GM12875 (cell line): ENCODE measurements at regions not wholly inside any gene's neighbourhood (a gene's known extent, or its start where the extent isn't known, plus 50 kb on each side); places are given as distances from the start of the nearest gene placed in this dataset.

Experiments used
- H3K4me3 ChIP-seq: one replicate; pipeline ENCODE4 v1.5.1; 2011; ENCODE audit warnings: low read depth, low read length, control low read depth
- CTCF ChIP-seq: IDR thresholded peaks from 2 replicates; pipeline ENCODE4 v1.5.1; 2011; ENCODE audit warnings: low read depth, mild to moderate bottlenecking, control low read depth, inconsistent platforms, low read length, moderate library complexity, borderline replicate concordance; ENCODE audit not compliant: insufficient read depth

- H3K4me3 ChIP-seq: no peak overlapping the region
Measured at GRCh38 chr1:11374748-11375110, 101.7 kb downstream of the UBIAD1 start.

GRCh38 chr1:11377001-11377583 lies 101.9 kb upstream of the DISP3 start:
- no peak for TF ChIP-seq CTCF

More at GRCh38 chr1:11374748-11375110, 101.7 kb downstream of the UBIAD1 start:
- TF ChIP-seq CTCF: no peak

GRCh38 chr1:11377954-11378353 lies 101.0 kb upstream of the DISP3 start:
- no peak for TF ChIP-seq CTCF
- H3K4me3 ChIP-seq: no peak overlapping the region

More at GRCh38 chr1:11377001-11377583, 101.9 kb upstream of the DISP3 start:
- no peak overlapping the region for H3K4me3 ChIP-seq

GRCh38 chr1:11379851-11380250 lies 99.1 kb upstream of the DISP3 start:
- TF ChIP-seq CTCF: no peak
- H3K4me3 ChIP-seq: no peak overlapping the region

GRCh38 chr1:11380500-11380899 lies 98.5 kb upstream of the DISP3 start:
- TF ChIP-seq CTCF: no peak
- H3K4me3 ChIP-seq: no peak overlapping the region

- no peak overlapping the region for H3K4me3 ChIP-seq
- TF ChIP-seq CTCF: no peak
Measured at GRCh38 chr1:11383553-11384169, 95.3 kb upstream of the DISP3 start.

GRCh38 chr1:11384170-11384554 lies 94.8 kb upstream of the DISP3 start:
- H3K4me3 ChIP-seq: no peak overlapping the region
- no peak for TF ChIP-seq CTCF
